Inflammatory macrophage treated with lipopolysaccharide for 1 hour (primary cell): ENCODE measurements at regions not wholly inside any gene's neighbourhood (a gene's known extent, or its start where the extent isn't known, plus 50 kb on each side); places are given as distances from the start of the nearest gene placed in this dataset.
"Not testable (repeated sequence)": the region's sequence is repeated elsewhere in the genome, so short reads cannot be mapped to it uniquely, and the experiment has no call there.

Experiments
- DNase-seq, 2 donors: peaks; one replicate each; pipeline ENCODE4 v3.0.0-alpha.2; 2020 to 2022

- no peak for DNase-seq
Measured at GRCh38 chr13:64088491-64088890, 2672.8 kb upstream of the PCDH20 start.

DNA sequence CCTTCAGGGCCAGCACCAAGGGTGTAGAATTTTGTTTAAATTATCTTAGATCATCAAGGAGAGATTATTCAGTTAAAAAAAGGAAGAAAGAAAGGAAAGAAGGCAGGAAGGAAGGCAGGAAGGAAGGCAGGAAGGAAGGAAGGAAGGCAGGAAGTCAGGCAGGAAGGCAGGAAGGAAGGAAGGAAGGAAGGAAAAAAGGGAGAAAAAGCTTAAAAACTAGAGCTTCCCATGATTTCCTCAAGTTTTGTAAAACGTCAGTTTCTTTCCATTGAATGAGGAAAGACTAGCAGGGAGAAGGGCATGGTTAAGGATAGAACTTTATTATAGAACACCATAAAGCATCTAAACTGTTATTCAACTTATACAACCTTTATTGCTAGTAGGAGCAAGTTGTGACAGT lies 2672.0 kb upstream of the PCDH20 start:
- DNase-seq, result no peak

DNA sequence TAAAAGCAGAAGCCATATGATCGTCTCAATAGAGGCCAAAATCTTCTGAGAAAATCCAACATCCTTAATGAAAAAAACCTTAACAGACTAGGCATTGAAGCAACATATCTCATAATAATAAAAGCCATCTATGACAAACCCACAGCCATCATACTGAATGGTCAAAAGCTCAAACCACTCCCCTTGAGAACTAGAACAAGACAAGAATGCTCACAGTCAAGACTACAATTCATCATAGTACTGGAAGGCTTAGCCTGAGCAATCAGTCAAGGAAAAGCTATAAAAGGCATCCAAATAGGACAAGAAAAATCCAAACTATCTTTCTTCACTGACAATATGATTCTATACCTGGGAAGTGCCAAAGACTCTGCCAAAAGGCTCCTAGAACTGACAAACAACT lies 2668.2 kb upstream of the PCDH20 start:
- DNase-seq, result no peak

- DNase-seq, result no peak
Measured at GRCh38 chr13:64083396-64083795, 2667.7 kb upstream of the PCDH20 start.

- DNase-seq, result no peak
Measured at GRCh38 chr13:64078480-64078936, 2662.9 kb upstream of the PCDH20 start.

- no peak for DNase-seq
Measured at GRCh38 chr13:64078025-64078424, 2662.4 kb upstream of the PCDH20 start.

DNA sequence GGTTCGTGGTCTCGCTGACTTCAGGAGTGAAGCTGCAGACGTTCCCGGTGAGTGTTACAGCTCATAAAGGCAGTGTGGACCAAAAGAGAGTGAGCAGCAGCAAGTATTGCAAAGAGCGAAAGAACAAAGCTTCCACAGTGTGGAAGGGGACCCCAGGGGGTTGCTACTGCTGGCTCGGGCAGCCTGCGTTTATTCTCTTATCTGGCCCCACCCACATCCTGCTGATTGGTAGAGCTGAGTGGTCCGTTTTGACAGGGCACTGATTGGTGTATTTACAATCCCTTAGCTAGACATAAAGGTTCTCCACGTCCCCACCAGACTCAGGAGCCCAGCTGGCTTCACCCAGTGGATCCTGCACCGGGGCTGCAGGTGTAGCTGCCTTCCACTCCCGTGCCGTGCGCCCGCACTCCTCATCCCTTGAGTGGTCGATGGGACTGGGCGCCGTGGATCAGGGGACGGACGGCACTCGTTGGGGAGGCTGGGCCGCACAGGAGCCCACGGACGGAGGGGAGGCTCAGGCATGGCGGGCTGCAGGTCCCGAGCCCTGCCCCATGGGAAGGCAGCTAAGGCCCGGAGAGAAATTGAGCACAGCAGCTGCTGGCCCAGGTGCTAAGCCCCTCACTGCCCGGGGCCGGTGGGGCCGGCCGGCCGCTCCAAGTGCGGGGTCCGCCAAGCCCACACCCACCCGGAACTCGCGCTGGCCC lies 2661.6 kb upstream of the PCDH20 start:
- DNase-seq, result not testable (repeated sequence)

- peak in 1 of 2 donors; percentile 80 for DNase-seq
Measured at GRCh38 chr13:64075543-64076271, 2660.1 kb upstream of the PCDH20 start.

DNA sequence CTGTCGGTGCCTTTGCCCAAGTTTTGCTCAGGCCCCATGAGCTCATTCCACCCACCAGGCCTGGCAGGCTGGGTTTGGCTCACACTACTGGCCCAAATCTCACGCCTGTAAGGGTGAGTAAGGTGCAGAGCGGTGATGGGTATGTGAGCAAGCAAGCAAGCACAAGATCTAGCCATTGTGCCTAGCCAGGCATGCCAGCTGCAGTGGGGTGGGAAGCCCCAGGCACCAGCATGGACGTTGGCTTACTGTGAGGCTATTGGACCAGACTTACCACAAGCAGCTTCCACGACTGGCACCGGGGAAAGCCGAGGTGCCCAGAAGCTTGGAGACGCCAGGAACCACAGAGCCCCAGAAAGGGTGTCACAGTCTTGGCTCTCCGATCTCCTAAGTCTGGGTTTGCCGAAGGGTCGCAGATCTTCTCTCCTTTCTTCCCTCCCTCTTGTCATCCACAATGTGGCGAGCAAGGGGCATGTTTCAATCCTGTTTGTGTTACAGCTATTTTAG lies 2659.4 kb upstream of the PCDH20 start:
- DNase-seq, result peak in 1 of 2 donors; percentile 72

- DNase-seq, result no peak
Measured at GRCh38 chr13:64073203-64073602, 2657.6 kb upstream of the PCDH20 start.

- DNase-seq, result no peak
Measured at GRCh38 chr13:64071352-64071751, 2655.7 kb upstream of the PCDH20 start.

DNA sequence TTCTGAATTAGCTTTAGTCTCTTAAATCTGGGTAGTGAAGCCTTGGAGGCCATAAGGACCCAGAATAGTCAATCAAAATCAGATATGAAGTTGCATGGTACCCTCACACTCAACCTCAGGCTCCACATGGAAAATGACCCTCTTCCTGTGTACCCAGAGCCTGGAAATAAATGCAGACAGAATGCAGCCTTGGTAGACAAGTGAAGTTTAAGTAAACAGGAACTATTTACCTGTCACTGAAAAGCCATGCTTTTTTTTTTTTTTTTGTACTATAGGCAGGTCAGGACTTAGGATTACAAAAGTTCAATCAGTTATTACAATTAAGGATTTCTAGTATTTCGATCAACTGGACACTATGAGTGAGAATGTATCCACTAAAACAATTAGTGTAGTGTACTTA lies 2654.2 kb upstream of the PCDH20 start:
- DNase-seq, result no peak

DNA sequence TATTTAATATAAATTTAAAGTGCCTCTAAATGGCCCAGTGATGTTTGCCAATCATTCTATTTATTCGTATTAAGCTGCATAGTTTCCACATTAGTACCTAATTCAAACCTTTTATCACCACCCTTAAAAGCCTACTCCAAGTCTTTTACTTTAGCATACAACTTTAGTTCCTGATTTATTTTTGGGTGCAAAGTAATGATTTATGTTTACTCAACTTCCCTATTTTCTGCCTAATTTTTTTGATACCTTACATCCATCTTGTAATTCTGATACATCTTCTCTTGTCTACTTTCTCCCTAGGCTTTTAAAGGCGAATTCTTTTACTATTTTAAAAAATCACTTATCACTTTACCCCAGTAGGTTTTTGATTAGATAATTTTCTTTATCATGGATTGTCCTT lies 2651.1 kb upstream of the PCDH20 start:
- no peak for DNase-seq

DNA sequence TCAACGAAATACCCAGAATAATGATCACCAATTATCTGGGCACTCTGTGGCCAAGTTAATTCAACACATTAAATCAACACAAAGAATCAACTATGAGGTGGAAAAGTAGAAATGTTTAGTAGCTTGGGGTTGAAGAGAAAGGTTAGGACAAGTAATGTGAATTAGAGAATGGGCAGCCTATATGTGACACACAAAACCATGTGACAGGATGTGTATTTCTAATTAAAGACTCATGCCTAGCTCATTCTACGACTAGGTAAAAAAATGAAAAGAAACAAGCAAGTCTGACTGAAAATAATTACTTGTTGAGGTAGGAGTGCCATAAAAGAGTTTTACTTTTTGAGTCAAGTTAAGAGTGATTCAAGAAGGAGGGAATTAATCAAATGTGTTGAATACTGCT lies 2646.0 kb upstream of the PCDH20 start:
- no peak for DNase-seq

GRCh38 chr13:64057372-64058020 lies 2641.8 kb upstream of the PCDH20 start:
- no peak for DNase-seq

GRCh38 chr13:64054321-64054720 lies 2638.7 kb upstream of the PCDH20 start:
- no peak for DNase-seq

- no peak for DNase-seq
Measured at GRCh38 chr13:64052521-64052920, 2636.9 kb upstream of the PCDH20 start.

DNA sequence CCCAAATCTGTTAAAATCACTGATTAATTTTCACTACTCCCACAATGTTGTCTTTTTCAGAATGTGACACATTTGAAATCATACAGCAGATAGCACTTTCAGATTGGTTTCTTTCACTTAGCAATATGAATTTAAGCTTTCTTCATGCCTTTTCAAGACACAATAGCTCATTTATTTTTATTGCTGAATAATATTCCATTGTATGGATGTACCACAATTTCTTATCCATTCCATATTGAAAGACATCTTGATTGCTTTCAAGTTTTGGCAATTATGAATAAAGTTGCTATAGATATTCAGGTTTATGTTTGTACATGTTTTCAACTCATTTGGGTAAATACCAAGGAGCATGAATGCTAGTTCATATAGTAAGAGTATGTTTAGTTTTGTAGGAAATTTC lies 2635.6 kb upstream of the PCDH20 start:
- DNase-seq, result no peak

DNA sequence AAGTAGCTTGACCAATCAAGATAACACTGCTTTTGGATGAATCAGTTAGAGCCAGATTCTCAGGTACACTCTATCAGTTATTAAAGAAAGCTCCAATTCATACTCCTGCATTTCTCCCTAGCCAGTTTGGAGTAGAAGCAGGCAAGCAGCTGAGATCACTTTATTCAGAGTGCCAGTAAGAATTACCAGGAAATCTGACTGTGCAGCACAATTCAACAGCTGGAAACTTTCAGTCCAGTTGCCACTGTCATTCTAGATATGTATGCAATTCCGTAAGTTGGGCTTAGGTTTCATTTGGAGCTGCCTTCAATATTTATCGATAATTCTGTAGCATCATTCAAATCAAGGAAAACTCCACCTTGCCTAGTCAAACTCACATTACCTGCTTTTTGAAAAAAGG lies 2625.6 kb upstream of the PCDH20 start:
- no peak for DNase-seq

DNA sequence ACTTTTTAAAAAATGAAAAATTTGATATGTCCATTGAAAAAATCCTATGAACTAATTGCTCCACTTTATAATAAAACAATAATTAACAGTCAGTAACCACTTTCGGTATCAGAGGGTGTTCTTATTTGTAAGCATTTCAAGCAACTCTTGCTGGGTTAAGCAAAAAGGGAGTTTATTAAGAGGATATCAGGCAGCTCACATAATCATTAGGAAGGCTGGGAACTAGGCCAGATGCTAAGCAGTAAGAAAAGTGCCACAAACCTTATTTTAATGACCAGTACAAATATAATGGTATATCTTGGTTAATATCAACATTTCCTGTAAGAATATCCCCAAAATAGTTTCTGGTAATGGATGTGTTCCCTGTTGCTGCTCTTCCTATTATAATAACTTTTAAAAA lies 2618.3 kb upstream of the PCDH20 start:
- no peak for DNase-seq

DNA sequence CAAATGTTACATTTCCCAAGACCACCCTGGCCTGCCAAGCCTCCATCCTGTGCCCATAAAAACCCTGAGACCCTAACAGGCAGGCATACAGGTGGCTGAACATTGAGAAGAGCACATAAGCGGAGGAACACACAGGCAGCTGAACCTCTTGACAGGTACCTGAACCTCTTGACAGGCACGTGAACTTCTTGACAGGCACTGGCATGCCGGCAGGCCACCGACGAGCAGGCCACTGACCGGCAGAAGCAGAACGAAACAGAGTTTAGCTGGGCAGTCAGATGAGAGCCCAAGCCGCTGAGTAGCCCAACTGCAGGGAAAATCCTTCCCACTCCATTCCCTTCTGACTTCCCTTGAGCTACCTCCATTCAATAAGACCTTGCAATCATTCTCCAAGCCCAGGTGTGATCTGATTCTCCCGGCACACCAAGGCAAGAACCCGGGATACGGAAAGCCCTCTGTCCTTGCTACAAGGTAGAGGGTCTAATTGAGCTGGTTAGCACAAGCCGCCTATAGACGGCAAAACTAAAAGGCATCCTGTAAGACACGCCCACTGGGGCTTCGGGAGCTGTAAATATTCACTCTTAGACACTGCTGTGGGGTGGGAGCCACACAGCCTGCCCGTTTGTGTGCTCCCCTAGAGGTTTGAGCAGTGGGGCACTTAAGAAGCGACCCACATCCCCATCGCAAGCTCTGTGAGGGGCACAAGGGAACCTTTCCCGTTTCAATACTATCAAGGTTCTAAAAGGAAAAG lies 2613.9 kb upstream of the PCDH20 start:
- DNase-seq, result no peak

DNA sequence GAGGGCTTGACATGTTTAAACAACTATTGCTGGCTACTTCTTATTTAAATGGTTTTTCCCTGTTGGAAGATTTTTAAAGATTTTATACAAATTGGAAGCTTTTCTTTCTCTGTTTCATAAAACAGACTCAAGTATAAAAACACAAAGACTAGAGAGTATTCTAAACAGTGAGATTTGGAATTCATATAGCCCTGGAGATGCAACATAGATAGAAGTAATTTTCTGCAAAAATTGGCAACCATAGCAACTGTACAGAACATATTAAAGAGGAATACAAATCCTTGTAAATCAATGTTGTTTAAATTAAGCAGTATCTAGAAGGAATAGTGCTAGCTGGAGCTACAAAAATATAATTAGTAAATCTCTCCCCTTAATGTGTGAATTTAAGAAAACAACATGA lies 2612.9 kb upstream of the PCDH20 start:
- DNase-seq, result no peak

GRCh38 chr13:64020126-64020525 lies 2604.5 kb upstream of the PCDH20 start:
- no peak for DNase-seq
